Endothelial cell of umbilical vein (primary cell): ENCODE measurements at regions not wholly inside any gene's neighbourhood (a gene's known extent, or its start where the extent isn't known, plus 50 kb on each side); places are given as distances from the start of the nearest gene placed in this dataset.

ENCODE experiments used
- BruUV-seq: library from RNA; stranded (reverse); fragments of 400-500 nt; replicated peaks from 2 replicates; lab custom pipeline; 2021; lab: Mats Ljungman, UMichigan
- CTCF ChIA-PET: fragments of 300-600, 350-600 bp; sonication (Branson Sonifier 250); formaldehyde crosslinking; loops from one replicate; lab custom pipeline; 2021; ENCODE audit warnings: antibody characterized with exemption, inconsistent platforms; lab: Charles Lee
- POLR2A ChIA-PET: fragments of 300-600, 350-600 bp; sonication (Branson Sonifier 250); formaldehyde crosslinking; loops from one replicate; lab custom pipeline; 2021; ENCODE audit warnings: antibody characterized with exemption, inconsistent platforms; lab: Charles Lee
- DNase-seq: peaks from one replicate; pipeline ENCODE4 v3.0.0-alpha.2; 2011; ENCODE audit warnings: low read depth, low spot score
- FAIRE-seq: peaks from 2 replicates; lab custom pipeline; 2011; peaks lifted over from hg19 to GRCh38; lab: Jason Lieb, UNC
- H2AFZ ChIP-seq: 2 replicates; pipeline ENCODE4 v1.6.0; 2012; ENCODE audit warnings: low read depth, low read length, control low read depth, inconsistent platforms
- H3K27ac ChIP-seq: 2 replicates; pipeline ENCODE4 v1.5.1; 2011; ENCODE audit warnings: low read depth, mild to moderate bottlenecking, control low read depth, low read length, moderate library complexity; ENCODE audit not compliant: insufficient read depth
- H3K27me3 ChIP-seq, 2 experiments: 2 replicates each; pipeline versions ENCODE4 v1.6.0 to v1.6.1; 2011; ENCODE audit warnings: low read length in 2 of 2, mixed read lengths in 1 of 2; ENCODE audit not compliant: control insufficient read depth in 2 of 2, insufficient read depth in 2 of 2
- H3K36me3 ChIP-seq, 2 experiments: 2 replicates in 1 of 2; 3 replicates in 1 of 2; pipeline ENCODE4 v1.5.1; 2011; ENCODE audit warnings: low read length in 2 of 2, mild to moderate bottlenecking in 1 of 2, moderate library complexity in 1 of 2; ENCODE audit not compliant: control insufficient read depth in 2 of 2, insufficient read depth in 2 of 2; ENCODE audit errors: extremely low read depth in 1 of 2
- H3K4me1 ChIP-seq: 3 replicates; pipeline ENCODE4 v1.5.1; 2011; ENCODE audit warnings: mild to moderate bottlenecking, low read length; ENCODE audit not compliant: control insufficient read depth, insufficient read depth; ENCODE audit errors: extremely low read depth
- H3K4me2 ChIP-seq: 2 replicates; pipeline ENCODE4 v1.6.1; 2011; ENCODE audit warnings: low read length, control low read depth, mixed read lengths; ENCODE audit not compliant: insufficient read depth
- H3K4me3 ChIP-seq, 3 experiments: fragments of 200-600 bp in 1 of 3; sonication (generic), shearing (Covaris generic) in 1 of 3; replicated peaks in 1 of 3; 2 replicates each; pipeline ENCODE4 v1.5.1; 2011 to 2016; ENCODE audit warnings: control low read depth in 3 of 3, low read length in 3 of 3, mild to moderate bottlenecking in 2 of 3, inconsistent platforms in 1 of 3, low read depth in 1 of 3, moderate library complexity in 1 of 3; ENCODE audit not compliant: insufficient read depth in 1 of 3
- H3K79me2 ChIP-seq: 2 replicates; pipeline ENCODE4 v1.6.0; 2012; ENCODE audit warnings: low read length, inconsistent platforms; ENCODE audit not compliant: control insufficient read depth, insufficient read depth
- H3K9ac ChIP-seq: replicated peaks from 2 replicates; pipeline ENCODE3; 2011; ENCODE audit warnings: low read length, control low read depth; ENCODE audit not compliant: insufficient read depth; ENCODE audit errors: extremely low read depth
- H3K9me1 ChIP-seq: replicated peaks from 3 replicates; pipeline ENCODE4 v1.6.0; 2011; ENCODE audit warnings: mild to moderate bottlenecking, low read length; ENCODE audit not compliant: control insufficient read depth, insufficient read depth; ENCODE audit errors: extremely low read depth
- H3K9me3 ChIP-seq: replicated peaks from 2 replicates; pipeline ENCODE4 v1.5.1; 2012; ENCODE audit warnings: low read length, inconsistent platforms; ENCODE audit not compliant: control insufficient read depth, insufficient read depth
- H4K20me1 ChIP-seq: replicated peaks from 2 replicates; pipeline ENCODE3; 2011; ENCODE audit warnings: mild to moderate bottlenecking, low read length; ENCODE audit not compliant: control insufficient read depth, insufficient read depth; ENCODE audit errors: extremely low read depth
- CTCF ChIP-seq, 2 donors: IDR thresholded peaks; 1 replicate in 1 of 2; 2 replicates in 1 of 2; pipeline ENCODE4 v1.5.1; 2011; ENCODE audit warnings: low read length in 2 of 2, mild to moderate bottlenecking in 2 of 2, moderate library complexity in 2 of 2, control low read depth in 1 of 2, inconsistent platforms in 1 of 2, low read depth in 1 of 2; ENCODE audit not compliant: insufficient read depth in 1 of 2; ENCODE audit errors: extremely low read depth in 1 of 2
- EZH2 ChIP-seq: IDR thresholded peaks from 2 replicates; pipeline ENCODE4 v1.6.1; 2012; ENCODE audit warnings: borderline replicate concordance, low read depth, mild to moderate bottlenecking, moderate library complexity, low read length, inconsistent platforms; ENCODE audit not compliant: severe bottlenecking
- FOS ChIP-seq: IDR thresholded peaks from 2 replicates; pipeline ENCODE4 v1.6.1; 2011; ENCODE audit warnings: mild to moderate bottlenecking, low read length, moderate library complexity, borderline replicate concordance; ENCODE audit not compliant: insufficient read depth
- GATA2 ChIP-seq: IDR thresholded peaks from 2 replicates; pipeline ENCODE4 v1.7.0; 2011; ENCODE audit warnings: low read depth, mild to moderate bottlenecking, moderate library complexity, mixed read lengths, low read length; ENCODE audit not compliant: insufficient read length, insufficient read depth
- JUN ChIP-seq: IDR thresholded peaks from 2 replicates; pipeline ENCODE4 v1.6.1; 2011; ENCODE audit warnings: borderline replicate concordance, low read depth; ENCODE audit not compliant: insufficient read length, insufficient read depth
- MYC ChIP-seq: IDR thresholded peaks from one replicate; pipeline ENCODE4 v1.6.1; 2011; ENCODE audit warnings: mild to moderate bottlenecking, low read depth, low read length
- POLR2A ChIP-seq: IDR thresholded peaks from 2 replicates; pipeline ENCODE4 v1.6.1; 2012; ENCODE audit warnings: low read depth, mild to moderate bottlenecking, control low read depth, low read length
- POLR2AphosphoS5 ChIP-seq: IDR thresholded peaks from 2 replicates; pipeline ENCODE4 v1.6.1; 2012; ENCODE audit warnings: low read depth, mild to moderate bottlenecking, control low read depth, low read length, moderate library complexity; ENCODE audit not compliant: insufficient read depth
- dilution Hi-C: fragments of 300-500 bp; cut with MboI; formaldehyde crosslinking; loops from one replicate; pipeline ENCODE4 v1.15.0; 2019; ENCODE audit warnings: low sequenced_read_pairs; ENCODE audit not compliant: extremely low pct_ligation_motif_present
- intact Hi-C: fragments of 100-400 bp; cut with micrococcal nuclease; formaldehyde crosslinking; loops from one replicate; pipeline ENCODE4 v1.10.0; 2022
- TF ChIP-seq, protein P1 (sequence below): IDR thresholded peaks from 2 replicates; pipeline ENCODE4 v1.6.1; 2011; ENCODE audit not compliant: insufficient read depth, insufficient read length

DNA sequence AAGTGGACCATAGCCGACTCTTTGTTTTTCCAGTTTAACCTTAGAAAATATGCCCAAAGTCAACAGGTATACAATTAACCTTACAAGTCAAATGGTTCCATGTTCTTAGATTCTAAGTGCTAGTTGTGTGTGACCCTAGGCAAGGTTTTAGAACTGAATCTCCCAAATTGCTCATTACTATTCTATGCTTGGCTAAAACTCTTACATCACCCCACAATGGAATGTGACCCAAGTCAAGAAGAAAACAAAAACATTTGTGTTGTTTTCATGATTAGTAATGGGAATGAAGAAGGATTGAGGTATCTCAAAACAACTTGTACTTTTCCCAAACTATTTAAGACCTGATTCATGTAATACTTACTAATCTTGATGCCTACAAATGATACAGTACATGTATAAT, 159.2 kb downstream of the ARRDC3 start:
- TF ChIP-seq FOS (no peak), CTCF (IDR thresholded peaks at IDR 0.05; ENCODE audit: extremely low read depth in 1 of 2, insufficient read depth in 1 of 2, low read depth in 1 of 2, low read length in 2 of 2) (no peak), JUN (no peak), POLR2AphosphoS5 (no peak), EZH2 (no peak), GATA2 (no peak), MYC (no peak), POLR2A (no peak)
- TF ChIP-seq, protein P1, sequence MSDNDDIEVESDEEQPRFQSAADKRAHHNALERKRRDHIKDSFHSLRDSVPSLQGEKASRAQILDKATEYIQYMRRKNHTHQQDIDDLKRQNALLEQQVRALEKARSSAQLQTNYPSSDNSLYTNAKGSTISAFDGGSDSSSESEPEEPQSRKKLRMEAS, result no peak

More for the DNA sequence above, 159.2 kb downstream of the ARRDC3 start:
- H3K4me2 ChIP-seq, result no peak overlapping the region
- ChIA-PET CTCF (interaction anchor here (1.4 to 7.2 kb wide), 2 partner anchors 161 to 196 kb away, joined by 4 to 216 read pairs; partner anchors contain the start of gene ARRDC3), POLR2A (interaction anchor here (0.7 kb wide), 1 partner anchor 352 kb away, joined by 3 read pairs; no protein-coding TSS in a partner anchor)
- no peaks in the 10 kb centered on the region for H3K79me2 ChIP-seq
- no peak for FAIRE-seq
- H3K4me3 ChIP-seq, result no peak overlapping the region
- no TSS peak for BruUV-seq
- H2AFZ ChIP-seq, result no peak overlapping the region
- H3K27me3 ChIP-seq, result no peaks in the 10 kb centered on the region
- no peaks in the 10 kb centered on the region for H3K9me3 ChIP-seq
- peaks cover 3% of the 10 kb centered on the region for H3K9me1 ChIP-seq
- intact Hi-C loops, result no loop called here
- no peak overlapping the region for H3K27ac ChIP-seq
- no peaks in the 10 kb centered on the region for H4K20me1 ChIP-seq
- no peak for DNase-seq
- no peaks in the 10 kb centered on the region for H3K4me1 ChIP-seq
- dilution Hi-C loops, result no loop called here
- no peak overlapping the region for H3K9ac ChIP-seq
- no peaks in the 10 kb centered on the region for H3K36me3 ChIP-seq
